ENCODE measurements at regions not wholly inside any gene's neighbourhood (a gene's known extent, or its start where the extent isn't known, plus 50 kb on each side); places are given as distances from the start of the nearest gene placed in this dataset.

GRCh38 chr9:90107040-90107725, 502.4 kb downstream of the GADD45G start:
- H3K4me1 Mint-ChIP-seq, result peaks cover 22% of the 10 kb centered on the region
- H3K27ac Mint-ChIP-seq, result no peak overlapping the region
- H3K36me3 Mint-ChIP-seq (ENCODE audit: low read depth), result no peaks in the 10 kb centered on the region
- no peak for DNase-seq
- peaks cover 18% of the 10 kb centered on the region for H3K9me3 Mint-ChIP-seq
- no peak for TF ChIP-seq CTCF (IDR thresholded peaks at IDR 0.05)
- no peak overlapping the region for H3K4me3 Mint-ChIP-seq
- H3K27me3 Mint-ChIP-seq (ENCODE audit: low read depth, poor library complexity), result peaks cover 13% of the 10 kb centered on the region

GRCh38 chr9:90107726-90108655, 503.2 kb downstream of the GADD45G start:
- DNase-seq, result no peak
- Mint-ChIP-seq H3K27ac (no peak overlapping the region), H3K27me3 (ENCODE audit: low read depth, poor library complexity) (peaks cover 13% of the 10 kb centered on the region), H3K4me1 (peaks cover 16% of the 10 kb centered on the region), H3K9me3 (peaks cover 18% of the 10 kb centered on the region), H3K4me3 (no peak overlapping the region), H3K36me3 (ENCODE audit: low read depth) (no peaks in the 10 kb centered on the region)
- TF ChIP-seq CTCF (IDR thresholded peaks at IDR 0.05), result no peak

GRCh38 chr9:90112788-90113187, 508.0 kb downstream of the GADD45G start:
- H3K36me3 Mint-ChIP-seq (ENCODE audit: low read depth), result no peaks in the 10 kb centered on the region
- H3K4me1 Mint-ChIP-seq, result peaks cover 14% of the 10 kb centered on the region
- H3K9me3 Mint-ChIP-seq, result peaks cover 18% of the 10 kb centered on the region
- DNase-seq, result no peak
- H3K4me3 Mint-ChIP-seq, result no peak overlapping the region
- H3K27me3 Mint-ChIP-seq (ENCODE audit: low read depth, poor library complexity), result peaks cover 15% of the 10 kb centered on the region
- H3K27ac Mint-ChIP-seq, result no peak overlapping the region
- TF ChIP-seq CTCF (IDR thresholded peaks at IDR 0.05), result no peak

GRCh38 chr9:90114641-90115425, 510.0 kb downstream of the GADD45G start:
- DNase-seq, result no peak
- no peak for TF ChIP-seq CTCF (IDR thresholded peaks at IDR 0.05)
- Mint-ChIP-seq H3K9me3 (peaks cover 6% of the 10 kb centered on the region), H3K4me1 (peaks cover 14% of the 10 kb centered on the region), H3K27ac (no peak overlapping the region), H3K27me3 (ENCODE audit: low read depth, poor library complexity) (peaks cover 9% of the 10 kb centered on the region), H3K4me3 (no peak overlapping the region), H3K36me3 (ENCODE audit: low read depth) (no peaks in the 10 kb centered on the region)

- DNase-seq, result no peak
- no peak overlapping the region for H3K27ac Mint-ChIP-seq
- no peak overlapping the region for H3K4me3 Mint-ChIP-seq
- H3K36me3 Mint-ChIP-seq (ENCODE audit: low read depth), result peaks cover 7% of the 10 kb centered on the region
- TF ChIP-seq CTCF (IDR thresholded peaks at IDR 0.05), result no peak
- peaks cover 6% of the 10 kb centered on the region for H3K27me3 Mint-ChIP-seq (ENCODE audit: low read depth, poor library complexity)
- peaks cover 22% of the 10 kb centered on the region for H3K4me1 Mint-ChIP-seq
- H3K9me3 Mint-ChIP-seq, result peaks cover 22% of the 10 kb centered on the region
Observed at GRCh38 chr9:90121762-90122161, 517.0 kb downstream of the GADD45G start.
